Natural killer cell (primary cell): ENCODE measurements at regions not wholly inside any gene's neighbourhood (a gene's known extent, or its start where the extent isn't known, plus 50 kb on each side); places are given as distances from the start of the nearest gene placed in this dataset.

Source experiments
- ATAC-seq, 3 donors: fragments of 150-1000 bp in 2 of 3; fragments of 200-7000 bp in 1 of 3; cut with Tn5 transposase; 1 replicate in 1 of 3; 2 replicates in 2 of 3; pipeline ENCODE4 v1.10.0; 2021; ENCODE audit warnings: mild to moderate bottlenecking in 2 of 3, moderate library complexity in 2 of 3
- DNase-seq, 2 donors: peaks; one replicate each; pipeline versions ENCODE4 v3.0.0 to v3.0.0-alpha.2; 2013 to 2021; ENCODE audit warnings: mixed read lengths in 1 of 2
- H3K27ac ChIP-seq: one replicate; pipeline ENCODE4 v1.5.1; 2013; ENCODE audit warnings: mild to moderate bottlenecking, low read length
- H3K27me3 ChIP-seq: one replicate; pipeline ENCODE4 v1.6.1; 2013; ENCODE audit warnings: low read length; ENCODE audit not compliant: control insufficient read depth, insufficient read depth
- H3K36me3 ChIP-seq: one replicate; pipeline ENCODE4 v1.6.1; 2013; ENCODE audit warnings: low read length; ENCODE audit not compliant: control insufficient read depth, insufficient read depth
- H3K4me1 ChIP-seq: one replicate; pipeline ENCODE4 v1.6.1; 2013; ENCODE audit warnings: low read length; ENCODE audit not compliant: control insufficient read depth, insufficient read depth
- H3K4me3 ChIP-seq: one replicate; pipeline ENCODE4 v1.5.1; 2013; ENCODE audit warnings: low read length
- H3K9me3 ChIP-seq: one replicate; pipeline ENCODE4 v1.6.1; 2013; ENCODE audit warnings: low read length; ENCODE audit not compliant: control insufficient read depth, insufficient read depth
- H3K27ac Mint-ChIP-seq, 2 donors: one replicate each; pipeline ENCODE4 v1.8.0; 2022; ENCODE audit warnings: mild to moderate bottlenecking in 2 of 2, mixed read lengths in 2 of 2, moderate library complexity in 1 of 2
- H3K27me3 Mint-ChIP-seq, 2 donors: one replicate each; pipeline ENCODE4 v1.8.0; 2022; ENCODE audit warnings: low read depth in 2 of 2, mixed read lengths in 2 of 2
- H3K36me3 Mint-ChIP-seq: one replicate; pipeline ENCODE4 v1.8.0; 2022; ENCODE audit warnings: mixed read lengths
- H3K4me1 Mint-ChIP-seq, 2 donors: one replicate each; pipeline ENCODE4 v1.8.0; 2022; ENCODE audit warnings: mixed read lengths in 2 of 2
- H3K4me3 Mint-ChIP-seq: one replicate; pipeline ENCODE4 v1.8.0; 2022; ENCODE audit warnings: mild to moderate bottlenecking, moderate library complexity, mixed read lengths
- H3K9me3 Mint-ChIP-seq, 2 donors: one replicate each; pipeline ENCODE4 v1.8.0; 2022; ENCODE audit warnings: mixed read lengths in 2 of 2
- WGBS: methylation state at CpG from one replicate; pipeline ENCODE4 v1.1.7; 2013; ENCODE audit warnings: missing lambda C conversion rate; ENCODE audit not compliant: insufficient coverage; 5-methylcytosine and 5-hydroxymethylcytosine counted together
- intact Hi-C: fragments of 100-400 bp; cut with micrococcal nuclease; formaldehyde crosslinking; loops from one replicate; pipeline ENCODE4 v1.14.2; 2022
- TF ChIP-seq, protein P1 (sequence below): fragments of 200-600 bp; IDR thresholded peaks from one replicate; pipeline ENCODE4 v1.8.0; 2022; ENCODE audit warnings: antibody characterized with exemption

DNA sequence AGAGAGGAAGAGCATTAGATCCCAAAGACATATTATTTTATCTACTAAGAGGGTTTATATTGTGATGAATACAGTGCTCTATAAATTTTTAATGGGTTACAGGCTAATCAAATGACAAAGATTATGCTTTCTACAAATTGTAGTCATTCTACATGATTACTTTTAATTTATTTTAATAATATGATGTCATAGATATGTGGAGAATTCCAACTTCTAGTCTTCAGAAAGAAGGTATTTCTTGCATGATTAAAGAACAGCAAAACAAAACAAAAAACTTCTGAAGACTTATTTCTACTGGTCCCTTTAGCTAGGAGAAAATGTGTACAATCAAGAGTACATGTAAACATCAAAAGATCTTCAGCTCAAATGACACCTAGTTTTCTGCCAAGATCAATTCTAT, 71.5 kb upstream of the FOXG1 start:
- Mint-ChIP-seq H3K36me3 (peaks cover 7% of the 10 kb centered on the region), H3K27ac (no peak overlapping the region), H3K4me3 (no peak overlapping the region), H3K4me1 (no peaks in the 10 kb centered on the region), H3K9me3 (peaks cover 4 to 5% of the 10 kb centered on the region in 2 donors), H3K27me3 (no peaks in the 10 kb centered on the region)
- H3K4me1 ChIP-seq: no peaks in the 10 kb centered on the region
- intact Hi-C loops: no loop called here
- TF ChIP-seq, protein P1, sequence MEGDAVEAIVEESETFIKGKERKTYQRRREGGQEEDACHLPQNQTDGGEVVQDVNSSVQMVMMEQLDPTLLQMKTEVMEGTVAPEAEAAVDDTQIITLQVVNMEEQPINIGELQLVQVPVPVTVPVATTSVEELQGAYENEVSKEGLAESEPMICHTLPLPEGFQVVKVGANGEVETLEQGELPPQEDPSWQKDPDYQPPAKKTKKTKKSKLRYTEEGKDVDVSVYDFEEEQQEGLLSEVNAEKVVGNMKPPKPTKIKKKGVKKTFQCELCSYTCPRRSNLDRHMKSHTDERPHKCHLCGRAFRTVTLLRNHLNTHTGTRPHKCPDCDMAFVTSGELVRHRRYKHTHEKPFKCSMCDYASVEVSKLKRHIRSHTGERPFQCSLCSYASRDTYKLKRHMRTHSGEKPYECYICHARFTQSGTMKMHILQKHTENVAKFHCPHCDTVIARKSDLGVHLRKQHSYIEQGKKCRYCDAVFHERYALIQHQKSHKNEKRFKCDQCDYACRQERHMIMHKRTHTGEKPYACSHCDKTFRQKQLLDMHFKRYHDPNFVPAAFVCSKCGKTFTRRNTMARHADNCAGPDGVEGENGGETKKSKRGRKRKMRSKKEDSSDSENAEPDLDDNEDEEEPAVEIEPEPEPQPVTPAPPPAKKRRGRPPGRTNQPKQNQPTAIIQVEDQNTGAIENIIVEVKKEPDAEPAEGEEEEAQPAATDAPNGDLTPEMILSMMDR: no peak
- no peaks in the 10 kb centered on the region for H3K9me3 ChIP-seq
- H3K36me3 ChIP-seq: no peaks in the 10 kb centered on the region
- no peak overlapping the region for H3K27ac ChIP-seq
- DNase-seq: no peak
- no peak overlapping the region for H3K4me3 ChIP-seq
- ATAC-seq: no peak
- no peaks in the 10 kb centered on the region for H3K27me3 ChIP-seq

- TF ChIP-seq, protein P1: no peak
- no peak for ATAC-seq
- Histone ChIP-seq H3K4me1 (no peaks in the 10 kb centered on the region), H3K4me3 (no peak overlapping the region), H3K27me3 (no peaks in the 10 kb centered on the region), H3K9me3 (no peaks in the 10 kb centered on the region), H3K27ac (no peak overlapping the region), H3K36me3 (no peaks in the 10 kb centered on the region)
- intact Hi-C loops: no loop called here
- Mint-ChIP-seq H3K36me3 (peaks cover 7% of the 10 kb centered on the region), H3K4me1 (no peaks in the 10 kb centered on the region), H3K27ac (no peak overlapping the region), H3K9me3 (peaks cover 6 to 14% of the 10 kb centered on the region in 2 donors), H3K4me3 (no peak overlapping the region), H3K27me3 (no peaks in the 10 kb centered on the region)
- WGBS: 83% methylated on average over 2 of the region's 2 CpGs
- DNase-seq: no peak
These were observed 64.9 kb upstream of the FOXG1 start for GRCh38 chr14:28701733-28702132.

DNA sequence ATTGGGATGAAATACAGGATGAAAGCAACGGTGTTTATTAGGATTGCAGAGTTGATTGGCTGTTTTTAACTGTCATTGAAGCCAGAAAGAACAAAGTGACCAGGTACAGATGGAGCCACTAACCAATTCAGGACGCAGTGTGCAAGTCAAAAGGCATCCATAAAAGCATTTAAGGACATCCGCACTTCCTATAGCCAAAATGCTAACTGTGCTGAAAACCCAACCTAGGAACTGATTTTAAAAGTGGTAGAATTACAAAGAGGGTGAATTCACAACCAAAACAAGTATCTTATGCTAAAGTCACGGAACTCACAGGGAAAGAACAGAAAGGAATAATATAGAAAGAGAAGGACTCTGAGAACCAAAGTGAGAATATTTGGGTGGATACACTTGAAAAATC, 63.1 kb upstream of the FOXG1 start:
- ATAC-seq (no peak), DNase-seq (no peak)
- TF ChIP-seq, protein P1: no peak
- Histone ChIP-seq H3K9me3 (no peaks in the 10 kb centered on the region), H3K27me3 (no peaks in the 10 kb centered on the region), H3K27ac (no peak overlapping the region), H3K4me3 (no peak overlapping the region), H3K36me3 (no peaks in the 10 kb centered on the region), H3K4me1 (no peaks in the 10 kb centered on the region)
- Mint-ChIP-seq H3K36me3 (no peaks in the 10 kb centered on the region), H3K27ac (no peak overlapping the region), H3K27me3 (no peaks in the 10 kb centered on the region), H3K4me3 (no peak overlapping the region), H3K9me3 (peaks cover 2 to 13% of the 10 kb centered on the region in 2 donors), H3K4me1 (no peaks in the 10 kb centered on the region)
- intact Hi-C loops: no loop called here
- 65% methylated on average over 3 of the region's 4 CpGs for WGBS

DNA sequence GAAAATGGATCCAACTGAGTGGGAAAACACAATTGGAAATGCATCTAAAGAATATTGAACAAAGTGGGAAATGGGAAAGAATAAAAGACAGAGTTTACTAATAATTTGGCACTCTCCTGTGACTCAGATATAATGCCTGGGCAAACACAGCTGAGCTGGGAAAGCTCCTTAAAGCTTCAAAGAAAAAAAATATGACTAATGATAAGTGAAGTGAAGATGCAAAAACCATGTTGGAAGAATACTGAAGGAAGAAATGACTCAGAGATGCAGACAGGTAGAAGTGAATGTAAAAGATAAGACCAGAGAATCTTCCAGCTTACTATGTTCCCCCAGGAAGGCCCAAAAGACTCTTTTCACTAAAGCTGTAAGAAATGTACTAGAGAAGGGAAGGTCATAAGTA, 62.4 kb upstream of the FOXG1 start:
- Mint-ChIP-seq H3K4me1 (no peaks in the 10 kb centered on the region), H3K9me3 (peaks cover 4 to 15% of the 10 kb centered on the region in 2 donors), H3K4me3 (no peak overlapping the region), H3K27me3 (no peaks in the 10 kb centered on the region), H3K36me3 (no peaks in the 10 kb centered on the region), H3K27ac (no peak overlapping the region)
- no peaks in the 10 kb centered on the region for H3K27me3 ChIP-seq
- TF ChIP-seq, protein P1: no peak
- no peaks in the 10 kb centered on the region for H3K4me1 ChIP-seq
- H3K4me3 ChIP-seq: no peak overlapping the region
- intact Hi-C loops: no loop called here
- no peak for DNase-seq
- H3K36me3 ChIP-seq: no peaks in the 10 kb centered on the region
- H3K9me3 ChIP-seq: no peaks in the 10 kb centered on the region
- no peak for ATAC-seq
- no peak overlapping the region for H3K27ac ChIP-seq
